SK-N-SH (cell line): ENCODE measurements at regions not wholly inside any gene's neighbourhood (a gene's known extent, or its start where the extent isn't known, plus 50 kb on each side); places are given as distances from the start of the nearest gene placed in this dataset.

ENCODE experiments used
- CTCF ChIA-PET: fragments of 300-600, 350-600 bp; formaldehyde crosslinking; extraction: SDS; loops from one replicate; lab custom pipeline; 2021; lab: Yijun Ruan, JAX
- POLR2A ChIA-PET: fragments of 350-600 bp; sonication (Branson Sonifier 250); formaldehyde crosslinking; extraction: SDS; loops from one replicate; lab custom pipeline; 2020; ENCODE audit warnings: antibody characterized with exemption, inconsistent platforms; lab: Yijun Ruan, JAX
- DNase-seq: peaks from one replicate; pipeline ENCODE4 v3.0.0; 2012
- H2AFZ ChIP-seq: fragments of 200-600 bp; sonication (generic); 2 replicates; pipeline ENCODE4 v1.8.1; 2016; ENCODE audit warnings: antibody characterized with exemption, mild to moderate bottlenecking, low read depth
- H3F3A ChIP-seq: fragments of 200-600 bp; sonication (generic); replicated peaks from 2 replicates; pipeline ENCODE3; 2016; ENCODE audit warnings: antibody characterized with exemption, mild to moderate bottlenecking; ENCODE audit not compliant: insufficient read depth
- H3K27ac ChIP-seq, 2 experiments: fragments of 200-500 bp in 1 of 2; fragments of 200-600 bp in 1 of 2; sonication (Bioruptor generic) in 1 of 2; sonication (generic), shearing (Covaris generic) in 1 of 2; 2 replicates each; pipeline versions ENCODE4 v1.5.1 to v1.6.1; 2014 to 2016; ENCODE audit warnings: low read depth in 2 of 2, inconsistent platforms in 1 of 2, low read length in 1 of 2, mild to moderate bottlenecking in 1 of 2, mixed read lengths in 1 of 2
- H3K27me3 ChIP-seq: fragments of 200-600 bp; sonication (generic), shearing (Covaris generic); 2 replicates; pipeline ENCODE4 v1.6.1; 2016; ENCODE audit warnings: mixed run types; ENCODE audit not compliant: insufficient read depth
- H3K36me3 ChIP-seq, 2 experiments: fragments of 200-500 bp in 1 of 2; fragments of 200-600 bp in 1 of 2; sonication (Bioruptor generic) in 1 of 2; sonication (generic) in 1 of 2; replicated peaks in 1 of 2; 2 replicates each; pipeline versions ENCODE3 to v1.5.1; 2014 to 2016; ENCODE audit warnings: low read length in 1 of 2, mild to moderate bottlenecking in 1 of 2; ENCODE audit not compliant: insufficient read depth in 2 of 2, control insufficient read depth in 1 of 2
- H3K4me1 ChIP-seq, 2 experiments: fragments of 200-500 bp in 1 of 2; fragments of 200-600 bp in 1 of 2; sonication (Bioruptor generic) in 1 of 2; sonication (generic), shearing (Covaris generic) in 1 of 2; 2 replicates each; pipeline versions ENCODE4 v1.5.1 to v1.6.1; 2014 to 2016; ENCODE audit warnings: low read depth in 1 of 2, low read length in 1 of 2, mixed run types in 1 of 2; ENCODE audit not compliant: insufficient read depth in 2 of 2, control insufficient read depth in 1 of 2
- H3K4me2 ChIP-seq: fragments of 200-600 bp; sonication (generic), shearing (Covaris generic); 2 replicates; pipeline ENCODE4 v1.6.1; 2017; ENCODE audit warnings: mixed run types
- H3K4me3 ChIP-seq, 2 experiments: fragments of 200-500 bp in 1 of 2; fragments of 200-600 bp in 1 of 2; sonication (Bioruptor generic) in 1 of 2; sonication (generic), shearing (Covaris generic) in 1 of 2; 2 replicates each; pipeline versions ENCODE4 v1.5.1 to v1.8.1; 2014 to 2016; ENCODE audit warnings: low read depth in 2 of 2, inconsistent platforms in 1 of 2, low read length in 1 of 2, mild to moderate bottlenecking in 1 of 2, mixed read lengths in 1 of 2, moderate library complexity in 1 of 2
- H3K79me2 ChIP-seq: fragments of 200-600 bp; sonication (generic); 2 replicates; pipeline ENCODE4 v1.8.1; 2017; ENCODE audit warnings: mild to moderate bottlenecking; ENCODE audit not compliant: insufficient read depth
- H3K9ac ChIP-seq: fragments of 200-600 bp; sonication (generic); 2 replicates; pipeline ENCODE4 v1.6.1; 2017; ENCODE audit warnings: mixed run types
- H3K9me2 ChIP-seq: fragments of 200-600 bp; sonication (generic); 2 replicates; pipeline ENCODE4 v1.6.1; 2017; ENCODE audit warnings: mixed run types
- H3K9me3 ChIP-seq: fragments of 200-600 bp; sonication (generic); 2 replicates; pipeline ENCODE4 v1.6.1; 2017; ENCODE audit warnings: mixed run types, mild to moderate bottlenecking, moderate library complexity
- H4K20me1 ChIP-seq: fragments of 200-600 bp; sonication (generic); 2 replicates; pipeline ENCODE4 v1.6.1; 2017; ENCODE audit warnings: mild to moderate bottlenecking, mixed run types; ENCODE audit not compliant: insufficient read depth
- CHD2 ChIP-seq: fragments of 150-350 bp; IDR thresholded peaks from 2 replicates; pipeline ENCODE4 v1.6.1; 2018; ENCODE audit warnings: low read length; ENCODE audit not compliant: partially characterized antibody
- ELF1 ChIP-seq: IDR thresholded peaks from 2 replicates; pipeline ENCODE4 v1.4.0; 2012
- GABPA ChIP-seq: IDR thresholded peaks from 2 replicates; pipeline ENCODE4 v1.4.0; 2012; ENCODE audit warnings: low read depth, mild to moderate bottlenecking
- JUND ChIP-seq: IDR thresholded peaks from 2 replicates; pipeline ENCODE4 v1.4.0; 2012
- SIN3A ChIP-seq: IDR thresholded peaks from 2 replicates; pipeline ENCODE4 v1.6.1; 2012; ENCODE audit warnings: low read depth, mild to moderate bottlenecking, low read length, moderate library complexity, borderline replicate concordance
- SMC3 ChIP-seq: IDR thresholded peaks from 2 replicates; pipeline ENCODE4 v1.6.1; 2012; ENCODE audit warnings: low read depth, low read length, improper control_type of control experiment
- TAF1 ChIP-seq: IDR thresholded peaks from 2 replicates; pipeline ENCODE4 v1.6.1; 2012; ENCODE audit warnings: low read depth, mild to moderate bottlenecking, low read length, moderate library complexity, borderline replicate concordance
- TEAD4 ChIP-seq: IDR thresholded peaks from 2 replicates; pipeline ENCODE4 v1.4.0; 2012; ENCODE audit warnings: mild to moderate bottlenecking, borderline replicate concordance; ENCODE audit not compliant: insufficient read depth
- WGBS: methylation state at CpG from one replicate; pipeline ENCODE4 v1.1.6; 2017; ENCODE audit warnings: low lambda C conversion rate; 5-methylcytosine and 5-hydroxymethylcytosine counted together
- TF ChIP-seq, protein P1 (sequence below): IDR thresholded peaks from 2 replicates; pipeline ENCODE4 v1.4.0; 2012; ENCODE audit warnings: low read depth, borderline replicate concordance
- TF ChIP-seq, protein P2 (sequence below): IDR thresholded peaks from 2 replicates; pipeline ENCODE4; 2012
- TF ChIP-seq, protein P3 (sequence below): fragments of 150-350 bp; IDR thresholded peaks from 2 replicates; pipeline ENCODE4 v1.6.1; 2017; ENCODE audit warnings: antibody characterized with exemption, low read length, low read depth, borderline replicate concordance

DNA sequence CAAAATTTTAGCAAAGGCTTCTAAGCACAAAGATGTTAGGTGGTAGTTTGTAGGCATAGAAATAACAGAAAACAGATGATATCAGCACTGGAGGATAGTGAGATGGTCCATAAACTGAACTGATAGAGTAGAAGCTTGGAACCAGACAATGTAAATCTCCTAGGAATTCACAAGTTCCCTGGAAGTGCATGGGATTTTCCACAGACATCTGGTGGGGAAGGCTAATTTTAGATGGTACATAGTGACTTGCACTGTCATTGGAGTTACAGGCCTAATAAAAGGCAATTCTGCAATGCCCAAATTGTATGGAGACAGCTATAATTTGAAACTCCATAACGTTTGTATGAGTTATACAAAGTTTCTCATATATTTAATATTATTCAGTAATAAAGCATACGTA is 653.0 kb upstream of the MEF2C start:
- H3K9me2 ChIP-seq, result no peaks in the 10 kb centered on the region

DNA sequence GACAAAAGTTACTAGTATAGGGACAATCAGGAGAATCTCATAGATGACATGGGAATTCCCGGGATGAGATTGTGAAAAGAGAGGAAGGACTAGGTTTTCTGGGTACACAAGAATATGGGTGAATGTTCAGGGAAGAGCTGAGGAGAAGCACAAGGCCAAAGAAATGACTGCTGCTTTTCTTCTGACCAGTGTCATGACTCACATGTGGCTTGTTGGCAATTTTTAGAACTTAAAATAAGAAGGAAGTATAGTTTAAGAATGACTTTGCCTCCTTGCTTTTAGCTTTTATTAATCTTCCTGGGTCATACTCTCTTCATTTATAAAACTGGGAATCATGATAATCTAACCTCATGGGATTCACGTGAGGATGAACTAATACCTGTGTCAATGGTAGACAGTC is 652.4 kb upstream of the MEF2C start:
- CTCF ChIA-PET, result interaction anchor here (1.0 kb wide), 1 partner anchor 17 kb away, joined by 3 read pairs; no protein-coding TSS in a partner anchor
- Histone ChIP-seq H3K9me2 (no peaks in the 10 kb centered on the region), H3K79me2 (no peaks in the 10 kb centered on the region), H3K4me2 (no peak overlapping the region), H2AFZ (no peak overlapping the region), H3K27ac (no peak overlapping the region), H3K27me3 (no peaks in the 10 kb centered on the region), H3K4me1 (no peaks in the 10 kb centered on the region), H3K9me3 (no peaks in the 10 kb centered on the region), H3F3A (no peaks in the 10 kb centered on the region), H3K4me3 (no peak overlapping the region), H3K36me3 (no peaks in the 10 kb centered on the region), H3K9ac (no peak overlapping the region), H4K20me1 (no peaks in the 10 kb centered on the region)
- POLR2A ChIA-PET, result no interaction called here
- no peak for DNase-seq
- 63% methylated on average over 2 of the region's 2 CpGs for WGBS
- no peak for TF ChIP-seq CHD2
- TF ChIP-seq, protein P1, sequence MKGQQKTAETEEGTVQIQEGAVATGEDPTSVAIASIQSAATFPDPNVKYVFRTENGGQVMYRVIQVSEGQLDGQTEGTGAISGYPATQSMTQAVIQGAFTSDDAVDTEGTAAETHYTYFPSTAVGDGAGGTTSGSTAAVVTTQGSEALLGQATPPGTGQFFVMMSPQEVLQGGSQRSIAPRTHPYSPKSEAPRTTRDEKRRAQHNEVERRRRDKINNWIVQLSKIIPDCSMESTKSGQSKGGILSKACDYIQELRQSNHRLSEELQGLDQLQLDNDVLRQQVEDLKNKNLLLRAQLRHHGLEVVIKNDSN, result no peak
- no peak for TF ChIP-seq GABPA
- no peak for TF ChIP-seq JUND
- no peak for TF ChIP-seq SIN3A

More for the DNA sequence above, 653.0 kb upstream of the MEF2C start:
- DNase-seq, result no peak
- ChIA-PET CTCF (interaction anchor here (1.0 kb wide), 1 partner anchor 18 kb away, joined by 3 read pairs; no protein-coding TSS in a partner anchor), POLR2A (no interaction called here)
- H3F3A ChIP-seq, result no peaks in the 10 kb centered on the region
- no peak overlapping the region for H3K4me2 ChIP-seq
- WGBS, result 57% methylated on average over 2 of the region's 2 CpGs
- H3K4me1 ChIP-seq, result no peaks in the 10 kb centered on the region
- no peaks in the 10 kb centered on the region for H4K20me1 ChIP-seq
- no peaks in the 10 kb centered on the region for H3K79me2 ChIP-seq
- no peak overlapping the region for H3K4me3 ChIP-seq
- no peak for TF ChIP-seq SMC3
- TF ChIP-seq GABPA, result no peak
- TF ChIP-seq, protein P2, sequence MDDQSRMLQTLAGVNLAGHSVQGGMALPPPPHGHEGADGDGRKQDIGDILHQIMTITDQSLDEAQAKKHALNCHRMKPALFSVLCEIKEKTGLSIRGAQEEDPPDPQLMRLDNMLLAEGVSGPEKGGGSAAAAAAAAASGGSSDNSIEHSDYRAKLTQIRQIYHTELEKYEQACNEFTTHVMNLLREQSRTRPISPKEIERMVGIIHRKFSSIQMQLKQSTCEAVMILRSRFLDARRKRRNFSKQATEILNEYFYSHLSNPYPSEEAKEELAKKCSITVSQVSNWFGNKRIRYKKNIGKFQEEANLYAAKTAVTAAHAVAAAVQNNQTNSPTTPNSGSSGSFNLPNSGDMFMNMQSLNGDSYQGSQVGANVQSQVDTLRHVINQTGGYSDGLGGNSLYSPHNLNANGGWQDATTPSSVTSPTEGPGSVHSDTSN, result no peak
- TF ChIP-seq TEAD4, result no peak
- TF ChIP-seq ELF1, result no peak
- no peak for TF ChIP-seq TAF1
- TF ChIP-seq, protein P3, sequence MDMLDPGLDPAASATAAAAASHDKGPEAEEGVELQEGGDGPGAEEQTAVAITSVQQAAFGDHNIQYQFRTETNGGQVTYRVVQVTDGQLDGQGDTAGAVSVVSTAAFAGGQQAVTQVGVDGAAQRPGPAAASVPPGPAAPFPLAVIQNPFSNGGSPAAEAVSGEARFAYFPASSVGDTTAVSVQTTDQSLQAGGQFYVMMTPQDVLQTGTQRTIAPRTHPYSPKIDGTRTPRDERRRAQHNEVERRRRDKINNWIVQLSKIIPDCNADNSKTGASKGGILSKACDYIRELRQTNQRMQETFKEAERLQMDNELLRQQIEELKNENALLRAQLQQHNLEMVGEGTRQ, result no peak
- TF ChIP-seq, all 33 proteins: peak for 0
- Histone ChIP-seq H3K9ac (no peak overlapping the region), H2AFZ (no peak overlapping the region), H3K9me3 (no peaks in the 10 kb centered on the region), H3K27me3 (no peaks in the 10 kb centered on the region), H3K27ac (no peak overlapping the region), H3K36me3 (no peaks in the 10 kb centered on the region)
